ENCODE measurements at regions not wholly inside any gene's neighbourhood (a gene's known extent, or its start where the extent isn't known, plus 50 kb on each side); places are given as distances from the start of the nearest gene placed in this dataset.
"Not testable (repeated sequence)": the region's sequence is repeated elsewhere in the genome, so short reads cannot be mapped to it uniquely, and the experiment has no call there.

GRCh38 chr5:68070591-68071281 lies 144.8 kb upstream of the PIK3R1 start:
- H3K27ac ChIP-seq, result no peak overlapping the region

GRCh38 chr5:68067976-68068603 lies 147.5 kb upstream of the PIK3R1 start:
- H3K9me3 ChIP-seq (replicated peaks), result 0 out of 2 replicates have a peak, but pooled peaks cover 3% of the 10 kb centered on the region
- H3K27me3 ChIP-seq (replicated peaks), result no peaks in the 10 kb centered on the region
- no peak overlapping the region for H3K4me3 ChIP-seq
- no peaks in the 10 kb centered on the region for H3K36me3 ChIP-seq
- DNase-seq (ENCODE audit: low read depth in 1 of 2, low spot score in 2 of 2), result no peak
- no peaks in the 10 kb centered on the region for H3K4me1 ChIP-seq (replicated peaks)
- no peak overlapping the region for H3K27ac ChIP-seq

More at GRCh38 chr5:68070591-68071281, 144.8 kb upstream of the PIK3R1 start:
- Histone ChIP-seq H3K9me3 (replicated peaks) (0 out of 2 replicates have a peak, but pooled peaks cover 3% of the 10 kb centered on the region), H3K4me3 (no peak overlapping the region), H3K27me3 (replicated peaks) (no peaks in the 10 kb centered on the region), H3K36me3 (no peaks in the 10 kb centered on the region), H3K4me1 (replicated peaks) (no peaks in the 10 kb centered on the region)
- no peak for DNase-seq (ENCODE audit: low read depth in 1 of 2, low spot score in 2 of 2)

GRCh38 chr5:68067291-68067690 lies 148.3 kb upstream of the PIK3R1 start:
- Histone ChIP-seq H3K9me3 (replicated peaks) (0 out of 2 replicates have a peak, but pooled peaks cover 3% of the 10 kb centered on the region), H3K27me3 (replicated peaks) (no peaks in the 10 kb centered on the region), H3K4me1 (replicated peaks) (no peaks in the 10 kb centered on the region), H3K27ac (no peak overlapping the region), H3K36me3 (no peaks in the 10 kb centered on the region), H3K4me3 (no peak overlapping the region)
- no peak for DNase-seq (ENCODE audit: low read depth in 1 of 2, low spot score in 2 of 2)

GRCh38 chr5:68066277-68066955 lies 149.1 kb upstream of the PIK3R1 start:
- H3K36me3 ChIP-seq, result no peaks in the 10 kb centered on the region
- H3K27ac ChIP-seq, result no peak overlapping the region
- no peaks in the 10 kb centered on the region for H3K4me1 ChIP-seq (replicated peaks)
- no peak for DNase-seq (ENCODE audit: low read depth in 1 of 2, low spot score in 2 of 2)
- no peak overlapping the region for H3K4me3 ChIP-seq
- no peaks in the 10 kb centered on the region for H3K9me3 ChIP-seq (replicated peaks)
- H3K27me3 ChIP-seq (replicated peaks), result no peaks in the 10 kb centered on the region

GRCh38 chr5:68065321-68065720 lies 150.2 kb upstream of the PIK3R1 start:
- H3K9me3 ChIP-seq (replicated peaks); H3K27ac ChIP-seq; H3K27me3 ChIP-seq (replicated peaks); H3K4me1 ChIP-seq (replicated peaks); H3K4me3 ChIP-seq; DNase-seq (ENCODE audit: low read depth in 1 of 2, low spot score in 2 of 2); H3K36me3 ChIP-seq: not testable (repeated sequence)

GRCh38 chr5:68060382-68060781 lies 155.2 kb upstream of the PIK3R1 start:
- H3K4me3 ChIP-seq, result no peak overlapping the region
- no peaks in the 10 kb centered on the region for H3K27me3 ChIP-seq (replicated peaks)
- no peak overlapping the region for H3K27ac ChIP-seq
- no peaks in the 10 kb centered on the region for H3K36me3 ChIP-seq
- H3K4me1 ChIP-seq (replicated peaks), result no peaks in the 10 kb centered on the region
- H3K9me3 ChIP-seq (replicated peaks), result no peaks in the 10 kb centered on the region
- DNase-seq (ENCODE audit: low read depth in 1 of 2, low spot score in 2 of 2), result no peak

- Histone ChIP-seq H3K36me3 (no peaks in the 10 kb centered on the region), H3K9me3 (replicated peaks) (no peaks in the 10 kb centered on the region), H3K27ac (no peak overlapping the region), H3K4me1 (replicated peaks) (no peaks in the 10 kb centered on the region), H3K27me3 (replicated peaks) (no peaks in the 10 kb centered on the region), H3K4me3 (no peak overlapping the region)
- DNase-seq (ENCODE audit: low read depth in 1 of 2, low spot score in 2 of 2), result no peak
Measured at GRCh38 chr5:68057191-68057590, 158.4 kb upstream of the PIK3R1 start.

- Histone ChIP-seq H3K9me3 (replicated peaks) (no peaks in the 10 kb centered on the region), H3K27ac (no peak overlapping the region), H3K27me3 (replicated peaks) (no peaks in the 10 kb centered on the region), H3K4me3 (no peak overlapping the region), H3K4me1 (replicated peaks) (no peaks in the 10 kb centered on the region), H3K36me3 (no peaks in the 10 kb centered on the region)
- no peak for DNase-seq (ENCODE audit: low read depth in 1 of 2, low spot score in 2 of 2)
Measured at GRCh38 chr5:68055686-68056085, 159.9 kb upstream of the PIK3R1 start.

GRCh38 chr5:68054638-68055037 lies 160.9 kb upstream of the PIK3R1 start:
- H3K36me3 ChIP-seq, result no peaks in the 10 kb centered on the region
- DNase-seq (ENCODE audit: low read depth in 1 of 2, low spot score in 2 of 2), result no peak

GRCh38 chr5:68053202-68053601 lies 162.4 kb upstream of the PIK3R1 start:
- Histone ChIP-seq H3K27me3 (replicated peaks) (no peaks in the 10 kb centered on the region), H3K36me3 (no peaks in the 10 kb centered on the region), H3K4me3 (no peak overlapping the region), H3K27ac (no peak overlapping the region), H3K9me3 (replicated peaks) (0 out of 2 replicates have a peak, but pooled peaks cover 3% of the 10 kb centered on the region), H3K4me1 (replicated peaks) (no peaks in the 10 kb centered on the region)
- no peak for DNase-seq (ENCODE audit: low read depth in 1 of 2, low spot score in 2 of 2)

More at GRCh38 chr5:68054638-68055037, 160.9 kb upstream of the PIK3R1 start:
- Histone ChIP-seq H3K27ac (no peak overlapping the region), H3K9me3 (replicated peaks) (no peaks in the 10 kb centered on the region), H3K4me3 (no peak overlapping the region), H3K4me1 (replicated peaks) (no peaks in the 10 kb centered on the region), H3K27me3 (replicated peaks) (no peaks in the 10 kb centered on the region)

GRCh38 chr5:68049053-68049713 lies 166.4 kb upstream of the PIK3R1 start:
- no peak for DNase-seq (ENCODE audit: low read depth in 1 of 2, low spot score in 2 of 2)
- no peaks in the 10 kb centered on the region for H3K36me3 ChIP-seq
- H3K4me3 ChIP-seq, result no peak overlapping the region
- 0 out of 2 replicates have a peak, but pooled peaks cover 3% of the 10 kb centered on the region for H3K9me3 ChIP-seq (replicated peaks)
- H3K4me1 ChIP-seq (replicated peaks), result peaks cover 15% of the 10 kb centered on the region
- H3K27ac ChIP-seq, result no peak overlapping the region
- no peaks in the 10 kb centered on the region for H3K27me3 ChIP-seq (replicated peaks)

GRCh38 chr5:68048516-68048915 lies 167.0 kb upstream of the PIK3R1 start:
- Histone ChIP-seq H3K4me3 (no peak overlapping the region), H3K27ac (no peak overlapping the region), H3K9me3 (replicated peaks) (0 out of 2 replicates have a peak, but pooled peaks cover 3% of the 10 kb centered on the region), H3K27me3 (replicated peaks) (no peaks in the 10 kb centered on the region), H3K36me3 (no peaks in the 10 kb centered on the region), H3K4me1 (replicated peaks) (peaks cover 15% of the 10 kb centered on the region)
- DNase-seq (ENCODE audit: low read depth in 1 of 2, low spot score in 2 of 2), result no peak

GRCh38 chr5:68048054-68048453 lies 167.5 kb upstream of the PIK3R1 start:
- H3K4me1 ChIP-seq (replicated peaks), result peaks cover 15% of the 10 kb centered on the region
- not testable (repeated sequence) for DNase-seq (ENCODE audit: low read depth in 1 of 2, low spot score in 2 of 2); H3K36me3 ChIP-seq; H3K27ac ChIP-seq; H3K27me3 ChIP-seq (replicated peaks); H3K4me3 ChIP-seq; H3K9me3 ChIP-seq (replicated peaks)

Data from SJSA1 (cell line).